ENCODE measurements at regions not wholly inside any gene's neighbourhood (a gene's known extent, or its start where the extent isn't known, plus 50 kb on each side); places are given as distances from the start of the nearest gene placed in this dataset.

DNA sequence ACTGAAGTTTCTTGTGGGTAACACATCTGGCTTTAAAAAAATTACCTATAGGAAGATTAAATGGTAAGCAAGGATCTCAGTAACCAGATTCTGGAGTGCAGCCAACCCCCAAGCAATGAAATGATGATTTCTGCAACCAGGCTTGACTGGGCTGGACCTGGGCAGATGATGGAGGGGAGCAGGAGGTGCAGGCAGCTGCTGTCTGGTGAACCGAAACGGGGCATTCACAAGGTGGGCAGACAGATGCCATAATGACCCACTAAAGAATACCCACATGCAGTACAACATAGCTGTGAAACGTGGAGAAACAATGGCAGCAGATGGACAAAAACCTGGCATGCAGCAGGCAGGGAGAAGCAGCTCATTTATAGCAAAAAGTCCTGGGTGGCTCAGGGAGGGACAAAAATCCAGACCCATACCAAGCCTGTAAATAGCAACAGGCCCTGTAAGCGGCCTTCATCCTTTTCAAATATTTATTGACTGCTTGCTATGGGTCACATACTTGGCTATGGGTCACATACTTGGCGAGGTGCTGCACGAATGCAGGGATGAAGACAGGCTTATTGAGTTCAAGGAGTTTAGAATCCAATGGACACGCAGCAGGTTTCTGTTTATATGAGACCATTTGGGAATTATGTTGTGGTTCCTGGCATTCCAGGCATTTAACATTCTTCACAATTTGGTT lies 244.7 kb downstream of the HRH4 start:
- TF ChIP-seq, protein P1, sequence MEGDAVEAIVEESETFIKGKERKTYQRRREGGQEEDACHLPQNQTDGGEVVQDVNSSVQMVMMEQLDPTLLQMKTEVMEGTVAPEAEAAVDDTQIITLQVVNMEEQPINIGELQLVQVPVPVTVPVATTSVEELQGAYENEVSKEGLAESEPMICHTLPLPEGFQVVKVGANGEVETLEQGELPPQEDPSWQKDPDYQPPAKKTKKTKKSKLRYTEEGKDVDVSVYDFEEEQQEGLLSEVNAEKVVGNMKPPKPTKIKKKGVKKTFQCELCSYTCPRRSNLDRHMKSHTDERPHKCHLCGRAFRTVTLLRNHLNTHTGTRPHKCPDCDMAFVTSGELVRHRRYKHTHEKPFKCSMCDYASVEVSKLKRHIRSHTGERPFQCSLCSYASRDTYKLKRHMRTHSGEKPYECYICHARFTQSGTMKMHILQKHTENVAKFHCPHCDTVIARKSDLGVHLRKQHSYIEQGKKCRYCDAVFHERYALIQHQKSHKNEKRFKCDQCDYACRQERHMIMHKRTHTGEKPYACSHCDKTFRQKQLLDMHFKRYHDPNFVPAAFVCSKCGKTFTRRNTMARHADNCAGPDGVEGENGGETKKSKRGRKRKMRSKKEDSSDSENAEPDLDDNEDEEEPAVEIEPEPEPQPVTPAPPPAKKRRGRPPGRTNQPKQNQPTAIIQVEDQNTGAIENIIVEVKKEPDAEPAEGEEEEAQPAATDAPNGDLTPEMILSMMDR (IDR thresholded peaks at IDR 0.05), result no peak
- TF ChIP-seq POLR2AphosphoS5 (IDR thresholded peaks at IDR 0.05) (no peak), POLR2A (IDR thresholded peaks at IDR 0.05) (no peak)
